ENCODE measurements at regions not wholly inside any gene's neighbourhood (a gene's known extent, or its start where the extent isn't known, plus 50 kb on each side); places are given as distances from the start of the nearest gene placed in this dataset.
"Not testable (repeated sequence)": the region's sequence is repeated elsewhere in the genome, so short reads cannot be mapped to it uniquely, and the experiment has no call there.

DNA sequence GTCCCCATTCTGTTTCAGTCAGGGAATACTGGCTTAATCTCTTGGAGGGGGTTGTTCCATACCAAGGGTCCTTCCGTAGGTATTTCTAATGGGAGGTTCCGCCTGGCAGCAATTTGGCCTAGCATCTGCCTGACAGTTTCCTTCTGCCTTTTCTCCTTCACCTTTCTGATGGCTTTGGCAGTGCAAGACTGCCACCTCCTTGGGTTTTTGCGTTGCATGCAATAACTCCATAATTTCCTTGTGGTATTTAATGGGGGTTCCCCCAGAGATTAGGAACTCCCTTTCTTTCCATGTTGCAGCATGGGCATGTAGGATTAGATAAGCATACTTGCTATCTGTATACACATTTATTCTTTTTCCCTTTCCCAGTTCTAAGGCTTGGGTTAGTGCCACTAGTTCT lies 93.0 kb upstream of the ACSL1 start:
- TF ChIP-seq POLR2A, POLR2AphosphoS5, POU2F2, TAF1, SPI1 (IDR thresholded peaks at IDR 0.05; ENCODE audit: low read depth, low read length): not testable (repeated sequence)

Measured in GM12891 (cell line).